22Rv1 (cell line): ENCODE measurements at regions not wholly inside any gene's neighbourhood (a gene's known extent, or its start where the extent isn't known, plus 50 kb on each side); places are given as distances from the start of the nearest gene placed in this dataset.

ENCODE experiments used
- CTCF ChIP-seq: fragments of 450-650 bp; IDR thresholded peaks from 2 replicates; pipeline ENCODE4 v1.5.1; 2017; ENCODE audit warnings: mild to moderate bottlenecking
- ZFX ChIP-seq: fragments of 450-650 bp; IDR thresholded peaks from 2 replicates; pipeline ENCODE4 v1.6.1; 2017; ENCODE audit warnings: antibody characterized with exemption, borderline replicate concordance

- TF ChIP-seq CTCF (no peak), ZFX (no peak)
These were observed 154.1 kb upstream of the CADPS start for GRCh38 chr3:63029326-63029725.
